ENCODE measurements at regions not wholly inside any gene's neighbourhood (a gene's known extent, or its start where the extent isn't known, plus 50 kb on each side); places are given as distances from the start of the nearest gene placed in this dataset.

- H3K36me3 Mint-ChIP-seq (ENCODE audit: low read depth), result no peaks in the 10 kb centered on the region
- H3K4me1 Mint-ChIP-seq (ENCODE audit: low read depth), result no peaks in the 10 kb centered on the region
- H3K27ac Mint-ChIP-seq, result no peak overlapping the region
- no peak overlapping the region for H3K4me3 Mint-ChIP-seq
- peaks cover 6% of the 10 kb centered on the region for H3K27me3 Mint-ChIP-seq
- H3K9me3 Mint-ChIP-seq, result peaks cover 3% of the 10 kb centered on the region
Measured at GRCh38 chr6:163926642-163927041, 512.1 kb downstream of the QKI start.

GRCh38 chr6:163925839-163926238 is 511.3 kb downstream of the QKI start:
- Mint-ChIP-seq H3K9me3 (peaks cover 3% of the 10 kb centered on the region), H3K4me3 (no peak overlapping the region), H3K27ac (no peak overlapping the region), H3K4me1 (ENCODE audit: low read depth) (no peaks in the 10 kb centered on the region), H3K36me3 (ENCODE audit: low read depth) (no peaks in the 10 kb centered on the region), H3K27me3 (peaks cover 6% of the 10 kb centered on the region)

- Mint-ChIP-seq H3K36me3 (ENCODE audit: low read depth) (no peaks in the 10 kb centered on the region), H3K27me3 (peaks cover 7% of the 10 kb centered on the region), H3K4me3 (no peak overlapping the region)
Measured at GRCh38 chr6:163923658-163924411, 509.3 kb downstream of the QKI start.

GRCh38 chr6:163922562-163922961 is 508.0 kb downstream of the QKI start:
- H3K4me1 Mint-ChIP-seq (ENCODE audit: low read depth), result no peaks in the 10 kb centered on the region
- peaks cover 12% of the 10 kb centered on the region for H3K27me3 Mint-ChIP-seq
- H3K4me3 Mint-ChIP-seq, result no peak overlapping the region
- peaks cover 3% of the 10 kb centered on the region for H3K9me3 Mint-ChIP-seq
- H3K27ac Mint-ChIP-seq, result no peak overlapping the region
- no peaks in the 10 kb centered on the region for H3K36me3 Mint-ChIP-seq (ENCODE audit: low read depth)

More at GRCh38 chr6:163923658-163924411, 509.3 kb downstream of the QKI start:
- no peak overlapping the region for H3K27ac Mint-ChIP-seq
- peaks cover 3% of the 10 kb centered on the region for H3K9me3 Mint-ChIP-seq
- H3K4me1 Mint-ChIP-seq (ENCODE audit: low read depth), result no peaks in the 10 kb centered on the region

- peaks cover 12% of the 10 kb centered on the region for H3K27me3 Mint-ChIP-seq
- no peak overlapping the region for H3K27ac Mint-ChIP-seq
- H3K9me3 Mint-ChIP-seq, result peaks cover 3% of the 10 kb centered on the region
- H3K4me1 Mint-ChIP-seq (ENCODE audit: low read depth), result no peaks in the 10 kb centered on the region
- no peak overlapping the region for H3K4me3 Mint-ChIP-seq
- H3K36me3 Mint-ChIP-seq (ENCODE audit: low read depth), result no peaks in the 10 kb centered on the region
Measured at GRCh38 chr6:163919652-163920051, 505.1 kb downstream of the QKI start.

- Mint-ChIP-seq H3K36me3 (ENCODE audit: low read depth) (no peaks in the 10 kb centered on the region), H3K27ac (no peak overlapping the region), H3K27me3 (peaks cover 5% of the 10 kb centered on the region), H3K4me3 (no peak overlapping the region), H3K4me1 (ENCODE audit: low read depth) (no peaks in the 10 kb centered on the region), H3K9me3 (no peaks in the 10 kb centered on the region)
Measured at GRCh38 chr6:163916315-163917081, 502.0 kb downstream of the QKI start.

- Mint-ChIP-seq H3K4me1 (ENCODE audit: low read depth) (no peaks in the 10 kb centered on the region), H3K27ac (no peak overlapping the region), H3K4me3 (no peak overlapping the region), H3K36me3 (ENCODE audit: low read depth) (no peaks in the 10 kb centered on the region), H3K27me3 (peaks cover 11% of the 10 kb centered on the region), H3K9me3 (no peaks in the 10 kb centered on the region)
Measured at GRCh38 chr6:163915131-163915530, 500.6 kb downstream of the QKI start.

GRCh38 chr6:163913045-163913444 is 498.5 kb downstream of the QKI start:
- Mint-ChIP-seq H3K9me3 (no peaks in the 10 kb centered on the region), H3K4me1 (ENCODE audit: low read depth) (no peaks in the 10 kb centered on the region), H3K27me3 (peaks cover 8% of the 10 kb centered on the region), H3K36me3 (ENCODE audit: low read depth) (no peaks in the 10 kb centered on the region), H3K4me3 (no peak overlapping the region), H3K27ac (no peak overlapping the region)

- Mint-ChIP-seq H3K36me3 (ENCODE audit: low read depth) (no peaks in the 10 kb centered on the region), H3K27me3 (peaks cover 13% of the 10 kb centered on the region), H3K27ac (no peak overlapping the region), H3K4me3 (no peak overlapping the region), H3K9me3 (no peaks in the 10 kb centered on the region), H3K4me1 (ENCODE audit: low read depth) (no peaks in the 10 kb centered on the region)
Measured at GRCh38 chr6:163906006-163906710, 491.6 kb downstream of the QKI start.

- peaks cover 10% of the 10 kb centered on the region for H3K27me3 Mint-ChIP-seq
- no peaks in the 10 kb centered on the region for H3K9me3 Mint-ChIP-seq
- no peak overlapping the region for H3K4me3 Mint-ChIP-seq
- no peaks in the 10 kb centered on the region for H3K36me3 Mint-ChIP-seq (ENCODE audit: low read depth)
- H3K27ac Mint-ChIP-seq, result no peak overlapping the region
- H3K4me1 Mint-ChIP-seq (ENCODE audit: low read depth), result no peaks in the 10 kb centered on the region
Measured at GRCh38 chr6:163904186-163904585, 489.7 kb downstream of the QKI start.

GRCh38 chr6:163903541-163903940 is 489.0 kb downstream of the QKI start:
- H3K4me3 Mint-ChIP-seq, result no peak overlapping the region
- H3K4me1 Mint-ChIP-seq (ENCODE audit: low read depth), result no peaks in the 10 kb centered on the region
- no peaks in the 10 kb centered on the region for H3K36me3 Mint-ChIP-seq (ENCODE audit: low read depth)
- no peaks in the 10 kb centered on the region for H3K9me3 Mint-ChIP-seq
- peaks cover 12% of the 10 kb centered on the region for H3K27me3 Mint-ChIP-seq
- H3K27ac Mint-ChIP-seq, result no peak overlapping the region

- Mint-ChIP-seq H3K9me3 (no peaks in the 10 kb centered on the region), H3K4me3 (no peak overlapping the region), H3K27ac (no peak overlapping the region), H3K4me1 (ENCODE audit: low read depth) (no peaks in the 10 kb centered on the region), H3K27me3 (peaks cover 8% of the 10 kb centered on the region), H3K36me3 (ENCODE audit: low read depth) (no peaks in the 10 kb centered on the region)
Measured at GRCh38 chr6:163902993-163903392, 488.5 kb downstream of the QKI start.

- Mint-ChIP-seq H3K9me3 (no peaks in the 10 kb centered on the region), H3K27ac (no peak overlapping the region), H3K4me1 (ENCODE audit: low read depth) (no peaks in the 10 kb centered on the region), H3K4me3 (no peak overlapping the region), H3K27me3 (peaks cover 4% of the 10 kb centered on the region), H3K36me3 (ENCODE audit: low read depth) (no peaks in the 10 kb centered on the region)
Measured at GRCh38 chr6:163901681-163902080, 487.2 kb downstream of the QKI start.

GRCh38 chr6:163900570-163900969 is 486.1 kb downstream of the QKI start:
- H3K4me1 Mint-ChIP-seq (ENCODE audit: low read depth), result no peaks in the 10 kb centered on the region
- H3K9me3 Mint-ChIP-seq, result no peaks in the 10 kb centered on the region
- no peaks in the 10 kb centered on the region for H3K36me3 Mint-ChIP-seq (ENCODE audit: low read depth)
- H3K27me3 Mint-ChIP-seq, result peaks cover 4% of the 10 kb centered on the region
- H3K4me3 Mint-ChIP-seq, result no peak overlapping the region
- no peak overlapping the region for H3K27ac Mint-ChIP-seq

GRCh38 chr6:163897669-163898068 is 483.2 kb downstream of the QKI start:
- peaks cover 4% of the 10 kb centered on the region for H3K27me3 Mint-ChIP-seq
- H3K4me1 Mint-ChIP-seq (ENCODE audit: low read depth), result no peaks in the 10 kb centered on the region
- H3K27ac Mint-ChIP-seq, result no peak overlapping the region
- H3K4me3 Mint-ChIP-seq, result no peak overlapping the region
- no peaks in the 10 kb centered on the region for H3K9me3 Mint-ChIP-seq
- H3K36me3 Mint-ChIP-seq (ENCODE audit: low read depth), result no peaks in the 10 kb centered on the region

Data from stimulated activated naive CD8-positive, alpha-beta T cell treated with anti-CD3 and anti-CD28 coated beads, Interleukin-15, Interleukin-2, amounts not matched to agents 100 ng/mL and 50 ng/mL, for 24 hours (primary cell).